Muscle of leg (tissue), 3 donors: ENCODE measurements at regions not wholly inside any gene's neighbourhood (a gene's known extent, or its start where the extent isn't known, plus 50 kb on each side); places are given as distances from the start of the nearest gene placed in this dataset.

ENCODE experiments used
- DNase-seq: peaks from one replicate; pipeline ENCODE4 v3.0.0; 2013
- H3K27ac ChIP-seq: one replicate; pipeline ENCODE4 v1.5.1; 2013; ENCODE audit warnings: mild to moderate bottlenecking, low read length, control low read depth
- H3K27me3 ChIP-seq: one replicate; pipeline ENCODE4 v1.6.1; 2013; ENCODE audit warnings: low read length; ENCODE audit not compliant: control insufficient read depth, insufficient read depth
- H3K36me3 ChIP-seq: one replicate; pipeline ENCODE4 v1.6.1; 2013; ENCODE audit warnings: low read length; ENCODE audit not compliant: control insufficient read depth, insufficient read depth
- H3K4me1 ChIP-seq: one replicate; pipeline ENCODE4 v1.6.1; 2013; ENCODE audit warnings: low read length; ENCODE audit not compliant: control insufficient read depth, insufficient read depth
- H3K4me3 ChIP-seq: one replicate; pipeline ENCODE4 v1.5.1; 2013; ENCODE audit warnings: low read length, control low read depth
- H3K9me3 ChIP-seq: replicated peaks from 2 replicates; pipeline ENCODE4 v1.6.1; 2013; ENCODE audit warnings: low read depth, low read length; ENCODE audit not compliant: control insufficient read depth
- WGBS: methylation state at CpG from one replicate; pipeline ENCODE4 v1.1.5; 2013; ENCODE audit warnings: missing lambda C conversion rate; ENCODE audit not compliant: insufficient coverage; 5-methylcytosine and 5-hydroxymethylcytosine counted together

DNA sequence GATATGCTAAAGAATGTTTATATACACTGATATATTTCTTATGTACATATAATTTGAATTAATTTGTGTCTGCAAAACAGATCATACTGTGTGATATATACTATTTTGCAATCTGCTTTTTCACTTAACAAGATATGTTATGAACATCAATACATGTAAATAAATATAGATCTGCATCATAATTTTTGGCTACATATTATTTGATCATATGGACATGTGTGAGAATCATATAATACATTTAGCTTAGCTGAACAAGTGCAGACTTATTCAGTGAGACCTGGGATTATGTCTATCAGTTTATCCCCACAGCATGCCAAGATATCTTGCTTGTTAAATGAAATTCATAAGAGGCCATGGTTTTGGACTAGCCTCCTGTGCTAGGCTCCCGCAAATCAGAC, 474.3 kb downstream of the ARHGEF28 start:
- no peaks in the 10 kb centered on the region for H3K27me3 ChIP-seq
- WGBS, result 71% methylated on average over 1 of the region's 1 CpG
- H3K4me1 ChIP-seq, result peaks cover 26% of the 10 kb centered on the region
- peaks cover 5% of the 10 kb centered on the region for H3K9me3 ChIP-seq
- no peaks in the 10 kb centered on the region for H3K36me3 ChIP-seq
- H3K4me3 ChIP-seq, result no peak overlapping the region
- DNase-seq, result no peak
- H3K27ac ChIP-seq, result no peak overlapping the region

DNA sequence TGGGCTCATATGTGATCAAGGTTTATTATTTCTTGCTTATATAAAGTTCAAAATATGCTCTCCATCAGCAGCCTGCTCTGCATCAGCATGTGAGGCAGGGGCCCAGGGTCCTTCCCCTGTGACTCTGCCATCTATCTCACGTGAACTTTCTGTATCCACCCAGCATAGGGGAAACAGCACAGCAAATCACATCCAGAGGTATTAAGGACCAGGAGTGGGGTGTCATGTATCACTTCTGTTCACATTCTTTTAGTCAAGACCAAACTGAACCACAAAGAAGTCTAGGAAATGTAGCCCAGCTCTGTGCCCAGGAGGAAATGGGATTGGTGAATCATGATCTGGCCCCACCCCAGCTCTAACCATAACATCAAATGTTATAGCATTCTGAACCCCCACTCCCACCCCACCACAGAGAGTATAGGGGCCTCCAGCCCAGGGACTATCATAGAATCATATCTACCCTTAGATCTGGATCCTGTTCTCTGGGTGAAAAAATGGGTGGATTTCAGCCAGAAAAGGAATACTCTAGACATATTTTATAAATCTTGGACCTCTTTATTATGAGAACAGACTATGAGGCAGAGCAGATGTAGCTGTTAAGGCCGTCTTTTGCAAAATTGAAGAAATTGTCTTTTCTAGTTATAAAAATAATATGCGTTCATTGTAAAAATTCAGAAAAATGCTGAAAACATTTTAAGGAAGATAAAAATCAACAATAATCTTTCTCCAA, 473.7 kb downstream of the ARHGEF28 start:
- H3K9me3 ChIP-seq, result peaks cover 5% of the 10 kb centered on the region
- H3K36me3 ChIP-seq, result no peaks in the 10 kb centered on the region
- peak; percentile 56 for DNase-seq
- peaks cover 23% of the 10 kb centered on the region for H3K4me1 ChIP-seq
- no CpG with 5 or more reads among the region's 3 CpGs for WGBS
- H3K4me3 ChIP-seq, result no peak overlapping the region
- H3K27me3 ChIP-seq, result no peaks in the 10 kb centered on the region
- peak overlapping the region; percentile 45 for H3K27ac ChIP-seq

DNA sequence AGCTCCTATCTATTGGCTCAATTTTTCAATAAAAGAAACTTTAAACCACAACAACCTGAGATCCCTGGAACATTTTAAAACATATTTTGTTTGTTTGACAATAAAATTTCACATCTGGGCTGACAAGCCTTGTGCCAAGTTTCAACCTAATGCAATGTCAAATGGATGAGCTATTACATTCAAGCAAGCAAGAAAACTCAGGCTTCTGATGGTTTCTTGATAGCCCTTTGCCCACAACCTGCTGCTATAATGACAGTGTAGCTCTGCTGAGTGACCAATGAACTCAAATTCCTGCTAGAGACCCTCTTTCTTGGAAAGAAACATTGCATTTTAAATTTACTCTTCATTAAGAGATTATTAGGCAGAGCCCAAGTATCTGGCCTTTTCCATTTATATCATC, 472.9 kb downstream of the ARHGEF28 start:
- Histone ChIP-seq H3K27me3 (no peaks in the 10 kb centered on the region), H3K36me3 (no peaks in the 10 kb centered on the region), H3K9me3 (peaks cover 5% of the 10 kb centered on the region), H3K4me1 (peaks cover 21% of the 10 kb centered on the region), H3K27ac (peak overlapping the region; percentile 30), H3K4me3 (no peak overlapping the region)
- DNase-seq, result peak; percentile 65

GRCh38 chr5:74098456-74098855, 472.5 kb downstream of the ARHGEF28 start:
- no peaks in the 10 kb centered on the region for H3K27me3 ChIP-seq
- no peak overlapping the region for H3K4me3 ChIP-seq
- no peaks in the 10 kb centered on the region for H3K36me3 ChIP-seq
- peaks cover 5% of the 10 kb centered on the region for H3K9me3 ChIP-seq
- H3K4me1 ChIP-seq, result peaks cover 20% of the 10 kb centered on the region
- H3K27ac ChIP-seq, result peak overlapping the region; percentile 60
- no peak for DNase-seq

GRCh38 chr5:74096325-74096724, 470.3 kb downstream of the ARHGEF28 start:
- DNase-seq, result no peak
- H3K9me3 ChIP-seq, result peaks cover 5% of the 10 kb centered on the region
- peaks cover 25% of the 10 kb centered on the region for H3K4me1 ChIP-seq
- no peaks in the 10 kb centered on the region for H3K36me3 ChIP-seq
- no peak overlapping the region for H3K4me3 ChIP-seq
- H3K27ac ChIP-seq, result no peak overlapping the region
- no peaks in the 10 kb centered on the region for H3K27me3 ChIP-seq

- Histone ChIP-seq H3K9me3 (peaks cover 5% of the 10 kb centered on the region), H3K4me3 (no peak overlapping the region), H3K36me3 (no peaks in the 10 kb centered on the region), H3K4me1 (peaks cover 23% of the 10 kb centered on the region), H3K27ac (no peak overlapping the region), H3K27me3 (no peaks in the 10 kb centered on the region)
- WGBS, result no CpG with 5 or more reads among the region's 5 CpGs
- DNase-seq, result no peak
Measured at GRCh38 chr5:74095871-74096270, 469.9 kb downstream of the ARHGEF28 start.

DNA sequence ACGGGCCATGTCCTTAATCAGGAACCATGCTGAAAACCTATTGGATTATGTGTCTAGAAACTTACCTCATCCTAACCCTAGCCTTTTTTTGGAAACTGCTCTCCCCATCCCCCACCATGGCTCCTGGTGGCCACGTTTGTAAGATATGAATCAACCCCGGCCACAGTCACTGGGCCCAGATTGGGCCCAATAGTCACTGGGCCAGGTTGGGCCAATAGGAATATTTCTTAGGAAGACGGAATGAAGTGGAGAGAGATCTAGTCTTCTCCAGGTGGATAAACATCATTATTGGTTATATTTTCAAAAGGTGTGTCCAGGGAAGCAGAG, 468.7 kb downstream of the ARHGEF28 start:
- no peak for DNase-seq
- Histone ChIP-seq H3K4me3 (no peak overlapping the region), H3K27ac (no peak overlapping the region), H3K9me3 (peaks cover 4% of the 10 kb centered on the region), H3K4me1 (peaks cover 18% of the 10 kb centered on the region), H3K27me3 (no peaks in the 10 kb centered on the region), H3K36me3 (no peaks in the 10 kb centered on the region)
- WGBS, result 100% methylated on average over 1 of the region's 4 CpGs

DNA sequence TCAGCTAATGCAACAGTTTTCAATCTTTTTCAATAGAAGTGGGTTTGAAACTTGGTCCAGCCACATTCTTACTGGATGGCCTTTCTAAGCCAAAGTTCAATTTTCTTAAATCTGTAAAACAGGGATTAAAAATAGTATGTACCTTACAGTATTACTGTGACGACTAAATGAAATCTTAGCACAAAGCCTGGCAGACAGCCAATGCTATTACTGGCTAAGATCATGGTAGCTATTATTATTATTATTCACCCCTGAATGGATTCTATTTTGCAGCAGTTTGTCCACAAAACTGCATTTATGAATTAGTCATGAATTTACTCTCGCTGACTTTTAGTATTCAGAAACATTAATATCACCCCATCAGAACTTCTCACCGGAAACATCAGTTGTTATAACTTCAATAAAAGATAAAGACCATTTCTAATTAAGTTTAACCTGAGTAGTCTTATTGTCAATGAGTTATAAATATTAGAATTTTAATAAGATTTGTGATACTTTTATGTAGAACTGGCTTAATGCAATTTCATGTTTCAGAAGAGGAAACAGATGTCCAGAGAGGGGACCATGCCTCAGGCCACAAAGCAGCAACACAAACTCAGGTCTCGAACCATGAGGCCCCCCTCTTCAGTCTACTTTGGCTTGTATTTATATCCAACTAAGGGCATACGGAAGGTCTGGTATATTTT, 468.2 kb downstream of the ARHGEF28 start:
- Histone ChIP-seq H3K9me3 (no peaks in the 10 kb centered on the region), H3K27me3 (no peaks in the 10 kb centered on the region), H3K36me3 (no peaks in the 10 kb centered on the region), H3K27ac (no peak overlapping the region), H3K4me3 (no peak overlapping the region), H3K4me1 (peaks cover 15% of the 10 kb centered on the region)
- DNase-seq, result peak; percentile 49
- 80% methylated on average over 1 of the region's 5 CpGs for WGBS

DNA sequence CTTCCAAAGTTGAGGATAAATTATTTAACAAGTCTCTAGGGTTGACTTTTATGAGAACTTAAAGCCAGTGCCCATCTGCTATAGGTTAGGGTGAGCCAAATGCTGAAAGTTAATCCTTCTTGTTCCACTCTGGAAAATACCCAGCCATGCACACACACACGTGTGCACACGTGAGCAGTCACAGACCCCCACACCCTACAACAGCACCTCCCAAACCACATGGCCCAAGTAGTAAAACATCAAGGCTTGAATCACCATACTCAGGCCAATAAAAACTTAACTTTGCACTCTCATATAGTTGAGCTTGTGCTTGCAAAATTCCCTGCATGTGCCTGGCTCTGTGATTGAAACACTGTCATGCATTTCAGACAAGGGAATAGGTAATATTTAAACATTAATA, 467.6 kb downstream of the ARHGEF28 start:
- WGBS, result 13% methylated on average over 2 of the region's 2 CpGs
- Histone ChIP-seq H3K4me3 (no peak overlapping the region), H3K27me3 (no peaks in the 10 kb centered on the region), H3K27ac (no peak overlapping the region), H3K9me3 (no peaks in the 10 kb centered on the region), H3K4me1 (peaks cover 15% of the 10 kb centered on the region), H3K36me3 (no peaks in the 10 kb centered on the region)
- DNase-seq, result no peak

- no CpG with 5 or more reads among the region's 2 CpGs for WGBS
- Histone ChIP-seq H3K9me3 (no peaks in the 10 kb centered on the region), H3K4me1 (peaks cover 12% of the 10 kb centered on the region)
Measured at GRCh38 chr5:74092766-74093165, 466.8 kb downstream of the ARHGEF28 start.

GRCh38 chr5:74085782-74086181, 459.8 kb downstream of the ARHGEF28 start:
- WGBS, result 95% methylated on average over 2 of the region's 2 CpGs
- Histone ChIP-seq H3K4me1 (no peaks in the 10 kb centered on the region), H3K36me3 (no peaks in the 10 kb centered on the region), H3K27ac (no peak overlapping the region), H3K9me3 (no peaks in the 10 kb centered on the region), H3K4me3 (no peak overlapping the region), H3K27me3 (no peaks in the 10 kb centered on the region)
- DNase-seq, result no peak

More at GRCh38 chr5:74092766-74093165, 466.8 kb downstream of the ARHGEF28 start:
- Histone ChIP-seq H3K36me3 (no peaks in the 10 kb centered on the region), H3K4me3 (no peak overlapping the region), H3K27me3 (no peaks in the 10 kb centered on the region), H3K27ac (no peak overlapping the region)
- no peak for DNase-seq
